Uterus (tissue), 2 donors: ENCODE measurements at regions not wholly inside any gene's neighbourhood (a gene's known extent, or its start where the extent isn't known, plus 50 kb on each side); places are given as distances from the start of the nearest gene placed in this dataset.

Experiments used
- CTCF ChIP-seq, 4 experiments: fragments of 200-600 bp in 2 of 4; fragments of 450-650 bp in 2 of 4; sonication (generic) in 2 of 4; IDR thresholded peaks; one replicate each; pipeline ENCODE4 v1.5.1; 2016 to 2019; ENCODE audit warnings: antibody characterized with exemption in 4 of 4, mild to moderate bottlenecking in 2 of 4, moderate library complexity in 1 of 4
- POLR2A ChIP-seq, 2 donors: fragments of 450-650 bp; IDR thresholded peaks; one replicate each; pipeline ENCODE4 v1.6.1; 2016; ENCODE audit warnings: antibody characterized with exemption in 2 of 2, mild to moderate bottlenecking in 1 of 2, moderate library complexity in 1 of 2

DNA sequence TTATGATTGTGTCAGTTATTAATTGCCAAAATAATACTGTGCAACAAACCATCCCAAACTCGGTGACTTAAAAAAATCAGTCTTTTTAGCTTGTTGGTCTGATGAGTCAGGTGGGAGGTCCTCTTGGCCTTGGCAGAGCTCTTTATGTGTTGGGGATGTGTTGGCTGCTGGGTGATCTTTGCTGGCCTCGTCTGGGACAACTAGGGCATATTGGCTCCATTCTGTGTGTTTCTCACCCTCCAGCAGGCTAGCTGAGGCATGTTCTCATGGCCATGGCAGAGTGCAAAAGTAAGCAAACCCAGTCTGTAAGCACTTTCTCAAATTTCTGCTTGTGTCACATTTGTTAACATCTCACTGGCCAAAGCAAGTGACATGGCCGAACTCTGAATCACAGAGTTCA is 251.6 kb downstream of the RPLP1 start:
- TF ChIP-seq POLR2A (IDR thresholded peaks at IDR 0.05) (no peak), CTCF (IDR thresholded peaks at IDR 0.05) (no peak)
